ENCODE measurements at regions not wholly inside any gene's neighbourhood (a gene's known extent, or its start where the extent isn't known, plus 50 kb on each side); places are given as distances from the start of the nearest gene placed in this dataset.

GRCh38 chr10:118485641-118486040 is 109.8 kb downstream of the PRLHR start:
- Histone ChIP-seq H3K14ac (ENCODE audit: insufficient read depth, low read length) (no peak overlapping the region), H2AFZ (ENCODE audit: low read length) (no peak overlapping the region), H2BK120ac (ENCODE audit: low read depth, low read length, poor library complexity, severe bottlenecking) (no peak overlapping the region), H3K9me3 (ENCODE audit: control insufficient read depth, low read depth, low read length) (no peaks in the 10 kb centered on the region), H3K27ac (ENCODE audit: insufficient read length, low read depth, low read length) (no peak overlapping the region), H4K8ac (replicated peaks; ENCODE audit: insufficient read length, low read depth, low read length) (no peak overlapping the region), H3K23me2 (ENCODE audit: insufficient read length, low read depth, low read length, poor library complexity, severe bottlenecking) (no peaks in the 10 kb centered on the region), H3T11ph (ENCODE audit: low read length) (no peak overlapping the region), H3K4me1 (ENCODE audit: insufficient read depth, low read length) (no peaks in the 10 kb centered on the region), H2BK15ac (ENCODE audit: low read depth, low read length) (no peak overlapping the region), H3K23ac (ENCODE audit: insufficient read length, low read depth, low read length) (peak overlapping the region; percentile 73), H3K18ac (ENCODE audit: insufficient read length, low read depth, low read length) (no peak overlapping the region), H3K9ac (ENCODE audit: extremely low read depth, insufficient read length, low read length) (no peak overlapping the region), H3K27me3 (ENCODE audit: insufficient read depth, low read length) (no peaks in the 10 kb centered on the region), H4K91ac (ENCODE audit: insufficient read length, low read depth, low read length) (no peak overlapping the region), H4K5ac (ENCODE audit: insufficient read length, low read depth, low read length) (peak overlapping the region; percentile 5), H2BK20ac (ENCODE audit: low read depth, low read length, poor library complexity, severe bottlenecking) (no peak overlapping the region), H2BK5ac (ENCODE audit: insufficient read length, low read length) (no peak overlapping the region), H3K79me2 (ENCODE audit: insufficient read depth, low read length) (no peaks in the 10 kb centered on the region), H2AK5ac (ENCODE audit: insufficient read length, low read length) (no peak overlapping the region), H3K4ac (ENCODE audit: low read depth, low read length) (no peak overlapping the region), H4K20me1 (ENCODE audit: control insufficient read depth, insufficient read depth, insufficient read length) (no peaks in the 10 kb centered on the region), H3K4me2 (ENCODE audit: insufficient read depth, insufficient read length, low read length) (no peak overlapping the region), H3K56ac (ENCODE audit: insufficient read length, low read depth, low read length) (no peak overlapping the region), H2BK12ac (ENCODE audit: insufficient read length, low read depth, low read length) (no peak overlapping the region), H3K79me1 (ENCODE audit: insufficient read depth, low read depth, low read length, poor library complexity, severe bottlenecking) (no peaks in the 10 kb centered on the region)
- peaks cover 0 to 5% of the 10 kb centered on the region in 2 experiments; a peak in 1 of 4 replicates for H3K4me1 Mint-ChIP-seq
- peaks cover 17 to 19% of the 10 kb centered on the region in 2 experiments for H3K9me3 Mint-ChIP-seq
- 100% methylated on average over 8 of the region's 8 CpGs for WGBS (ENCODE audit: extremely low coverage, insufficient read length, low lambda C conversion rate)
- peaks cover 2% of the 10 kb centered on the region; the same call in 1 of the 2 replicates for H3K27me3 Mint-ChIP-seq (ENCODE audit: low read depth)
- TF ChIP-seq CTCF (conservative IDR thresholded peaks at IDR 0.05) = no peak
- H3K36me3 Mint-ChIP-seq (ENCODE audit: insufficient read depth in 1 of 3, low read depth in 3 of 3) = peaks cover 7 to 22% (median 17%) of the 10 kb centered on the region in 3 experiments; a peak in 6 of 7 replicates
- DNase-seq = no peak
- H3K27ac Mint-ChIP-seq = no peak overlapping the region; a peak in 1 of 7 replicates
- H3K4me3 Mint-ChIP-seq = no peak overlapping the region
